ENCODE measurements at regions not wholly inside any gene's neighbourhood (a gene's known extent, or its start where the extent isn't known, plus 50 kb on each side); places are given as distances from the start of the nearest gene placed in this dataset.

- DNase-seq = peak in 1 of 2 donors; percentile 1
Observed at GRCh38 chr11:108994887-108995286, 330.0 kb downstream of the DDX10 start.

DNA sequence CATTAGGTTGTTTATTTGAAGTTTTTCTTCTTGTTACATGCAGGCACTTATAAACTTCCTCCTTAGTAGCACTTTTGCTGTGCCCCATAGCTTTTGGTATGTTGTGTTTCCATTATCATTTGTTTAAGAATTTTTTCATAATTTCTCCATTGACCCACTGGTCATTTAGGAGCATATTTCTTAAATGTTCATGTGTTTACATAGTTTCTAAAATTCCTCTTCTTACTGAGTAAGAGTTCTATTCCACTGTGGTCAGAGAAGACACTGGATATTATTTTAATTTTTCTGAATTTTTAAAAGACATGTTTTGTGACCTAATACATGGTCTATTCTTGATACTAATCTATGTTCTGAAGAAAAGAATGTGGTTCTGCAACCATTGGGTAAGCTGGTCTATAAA lies 333.0 kb downstream of the DDX10 start:
- no peak for DNase-seq

DNA sequence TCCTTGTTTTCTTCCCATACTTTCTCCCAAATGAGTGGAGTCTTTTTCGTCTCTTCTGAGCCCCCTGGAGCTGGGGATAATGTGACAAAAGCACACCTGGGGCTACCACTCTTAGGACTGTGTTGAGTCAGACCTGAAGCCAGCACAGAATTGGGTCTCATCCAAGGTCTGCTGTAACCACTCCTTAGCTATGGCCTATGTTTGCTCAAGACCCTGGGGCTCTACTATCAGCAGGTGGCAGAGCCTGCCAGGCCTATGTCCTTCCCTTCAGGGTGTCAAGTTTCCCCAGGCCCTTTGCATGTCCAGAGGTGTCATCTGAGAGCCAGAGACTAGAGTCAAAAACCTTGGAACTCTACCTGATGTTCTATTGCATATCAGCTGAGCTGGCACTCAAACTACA lies 335.7 kb downstream of the DDX10 start:
- DNase-seq = no peak

DNA sequence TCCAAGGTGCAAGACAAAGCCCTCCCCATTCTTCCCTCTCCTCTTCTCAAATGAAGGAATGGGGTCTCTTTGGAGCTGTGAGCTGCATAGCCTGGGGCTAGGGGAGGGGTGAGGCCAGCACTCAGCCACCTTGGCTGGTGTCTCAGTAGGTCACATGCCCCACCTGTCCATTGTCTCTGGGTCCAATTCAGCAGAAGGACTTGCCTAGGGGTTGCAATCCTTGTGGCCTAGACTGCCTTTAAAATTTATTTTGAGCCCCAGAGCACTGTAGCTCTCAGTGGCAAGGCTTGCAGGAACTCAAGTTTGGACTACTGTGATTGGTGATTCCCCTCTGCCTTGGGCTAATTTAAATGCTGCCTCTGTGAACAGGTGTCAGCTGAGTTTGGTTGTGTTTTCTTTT lies 336.7 kb downstream of the DDX10 start:
- no peak for DNase-seq

DNA sequence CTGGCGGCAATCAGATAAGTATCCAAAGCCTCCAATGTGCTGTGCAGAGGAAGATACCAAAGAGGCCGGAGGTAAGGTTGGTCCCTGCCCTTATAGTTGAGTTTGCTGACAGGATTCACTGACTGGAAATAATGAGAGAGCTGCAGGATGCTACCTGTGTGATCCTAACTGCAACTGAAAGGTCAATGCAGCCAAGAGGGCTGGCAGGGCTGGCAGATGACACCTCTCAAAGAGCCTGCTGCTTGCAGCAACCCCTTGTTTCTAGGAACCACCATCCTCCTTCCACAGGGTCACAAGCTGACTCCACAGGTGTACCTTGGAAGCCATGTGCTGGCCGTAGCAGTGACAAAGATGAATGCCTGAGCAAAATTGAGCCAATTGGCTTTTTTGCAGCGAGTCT lies 348.1 kb downstream of the DDX10 start:
- DNase-seq = no peak

GRCh38 chr11:109015283-109015682 lies 350.4 kb downstream of the DDX10 start:
- DNase-seq = no peak

GRCh38 chr11:109016724-109017123 lies 351.9 kb downstream of the DDX10 start:
- no peak for DNase-seq

GRCh38 chr11:109017489-109017888 lies 352.6 kb downstream of the DDX10 start:
- no peak for DNase-seq

DNA sequence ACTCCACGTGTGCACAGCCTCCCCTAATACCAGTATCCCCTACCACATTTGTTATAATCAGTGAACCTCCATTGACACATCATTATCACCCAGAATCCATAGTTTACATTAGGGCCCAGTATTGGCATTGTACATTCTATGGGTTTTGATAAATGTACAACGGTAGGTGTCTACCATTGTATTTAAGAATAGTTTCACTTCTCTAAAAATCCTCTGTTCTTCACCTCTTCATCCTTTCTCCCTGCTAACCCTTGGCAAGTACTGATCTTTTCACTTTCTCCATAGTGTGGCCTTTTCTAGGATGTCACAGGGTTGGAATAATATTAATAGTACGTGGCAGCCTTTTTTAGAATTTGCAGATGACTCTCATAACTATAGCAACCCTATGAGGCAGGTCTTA lies 353.8 kb downstream of the DDX10 start:
- no peak for DNase-seq

- DNase-seq = no peak
Observed at GRCh38 chr11:109019342-109019936, 354.6 kb downstream of the DDX10 start.

DNA sequence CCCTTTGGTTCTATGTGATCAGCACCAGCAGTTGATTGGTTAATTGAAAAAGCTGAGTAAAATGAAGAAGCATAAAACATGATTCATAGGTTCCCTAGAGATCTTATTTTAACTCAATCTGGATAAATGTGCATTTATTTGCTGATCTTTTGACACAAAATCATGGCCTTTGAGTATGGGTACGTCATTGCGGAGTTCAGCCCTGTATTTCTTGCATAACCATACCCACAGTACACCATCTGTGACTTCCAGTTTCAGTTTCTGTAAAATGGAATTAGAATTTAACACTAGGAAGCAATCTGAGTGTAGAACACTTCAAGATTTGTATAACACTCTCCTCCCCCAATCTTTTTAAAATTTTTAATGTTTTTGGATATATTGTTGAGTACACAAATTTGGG lies 358.2 kb downstream of the DDX10 start:
- no peak for DNase-seq

DNA sequence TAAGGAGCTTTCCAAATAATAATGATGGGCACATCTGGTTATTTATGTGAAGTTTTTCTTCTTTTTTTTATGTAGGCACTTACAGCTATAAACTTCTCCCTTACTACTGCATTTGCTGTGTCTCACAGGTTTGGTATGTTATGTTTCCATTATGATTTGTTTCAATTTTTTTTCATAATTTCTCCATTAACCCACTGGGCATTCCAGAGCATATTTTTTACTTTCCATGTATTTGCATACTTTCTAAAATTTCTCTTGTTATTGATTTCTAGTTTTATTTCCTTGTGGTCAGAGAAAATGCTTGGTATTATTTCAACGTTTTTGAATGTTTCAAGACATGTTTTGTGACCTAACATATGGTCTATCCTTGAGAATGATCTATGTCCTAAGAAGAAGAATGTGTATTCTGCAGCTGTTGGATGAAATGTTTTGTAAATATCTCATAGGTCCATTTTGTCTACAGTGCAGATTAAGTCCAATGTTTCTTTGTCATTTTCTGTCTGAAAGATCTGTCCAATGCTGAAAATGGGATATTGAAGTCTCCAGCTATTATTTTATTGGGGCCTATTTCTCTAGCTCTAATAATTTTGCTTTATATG lies 362.1 kb downstream of the DDX10 start:
- DNase-seq = no peak

- no peak for DNase-seq
Observed at GRCh38 chr11:109027851-109028250, 363.0 kb downstream of the DDX10 start.

GRCh38 chr11:109029927-109030326 lies 365.1 kb downstream of the DDX10 start:
- no peak for DNase-seq

GRCh38 chr11:109033627-109034338 lies 368.9 kb downstream of the DDX10 start:
- DNase-seq = no peak

DNA sequence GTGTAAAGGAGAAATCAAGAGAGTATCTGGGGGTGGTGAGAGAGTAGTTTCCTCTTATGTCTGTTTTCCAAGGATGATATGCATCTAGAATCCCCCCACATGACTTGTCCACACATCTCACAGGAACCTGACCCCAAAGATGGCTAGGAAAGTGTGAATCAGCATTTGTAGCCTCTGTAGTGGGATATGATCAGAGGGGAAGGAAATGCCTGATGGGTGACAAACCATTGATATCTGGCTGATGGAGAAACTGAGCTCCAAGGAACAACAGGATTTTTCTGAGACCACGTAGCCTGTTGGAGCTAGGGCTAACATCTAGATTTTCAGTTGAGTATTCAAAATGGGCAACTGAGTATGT lies 369.4 kb downstream of the DDX10 start:
- DNase-seq = no peak

GRCh38 chr11:109035284-109035683 lies 370.4 kb downstream of the DDX10 start:
- no peak for DNase-seq

GRCh38 chr11:109036011-109036410 lies 371.1 kb downstream of the DDX10 start:
- DNase-seq = no peak

GRCh38 chr11:109037856-109038780 lies 373.2 kb downstream of the DDX10 start:
- no peak for DNase-seq

- DNase-seq = no peak
Observed at GRCh38 chr11:109039611-109040010, 374.7 kb downstream of the DDX10 start.

DNA sequence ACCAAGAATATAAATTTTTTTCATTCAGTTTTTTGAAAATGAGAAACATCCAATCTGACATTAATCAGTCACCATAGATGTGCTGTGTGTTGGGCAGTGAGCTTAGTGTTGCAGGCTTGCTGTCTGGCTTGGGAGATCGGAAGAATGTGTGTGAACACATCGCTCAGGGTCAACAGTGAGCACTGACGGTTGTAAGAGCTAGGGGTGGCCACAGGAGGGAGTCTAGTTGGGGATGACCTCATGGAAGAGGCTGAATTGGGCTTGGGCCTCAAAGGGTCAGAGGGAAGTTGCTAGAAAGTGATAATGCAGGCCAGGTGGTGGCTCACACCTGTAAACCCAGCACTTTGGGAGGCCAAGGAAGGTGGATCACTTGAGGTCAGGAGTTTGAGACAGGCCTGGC lies 375.4 kb downstream of the DDX10 start:
- no peak for DNase-seq

GRCh38 chr11:109041876-109042275 lies 377.0 kb downstream of the DDX10 start:
- DNase-seq = no peak

DNA sequence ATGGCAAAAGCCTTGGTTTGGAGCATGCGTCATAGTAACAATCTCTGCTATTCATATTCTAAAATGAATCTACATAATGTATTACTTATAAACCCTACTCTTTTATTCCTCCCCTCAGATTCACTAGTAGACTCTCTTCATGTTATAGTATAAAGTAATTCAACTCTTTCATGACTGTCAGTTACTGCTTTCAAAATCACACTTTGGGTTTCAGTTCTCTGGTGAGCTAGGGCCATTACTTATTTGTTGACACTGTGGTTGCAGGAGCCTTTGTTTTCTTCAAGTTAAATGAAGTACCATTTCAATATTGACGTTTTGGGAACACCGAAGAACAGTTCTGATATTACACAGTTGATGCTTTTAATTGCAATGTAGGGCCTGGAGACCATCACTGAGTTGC lies 378.4 kb downstream of the DDX10 start:
- no peak for DNase-seq

Measured in CD4-positive, alpha-beta T cell treated with Interleukin-1 beta for 1 hour (primary cell).